Parathyroid adenoma (tissue), 2 donors: ENCODE measurements at regions not wholly inside any gene's neighbourhood (a gene's known extent, or its start where the extent isn't known, plus 50 kb on each side); places are given as distances from the start of the nearest gene placed in this dataset.

Source experiments
- H2AFZ ChIP-seq: fragments of 300-600 bp; sonication (generic); one replicate; pipeline ENCODE4 v1.7.0; 2017; ENCODE audit warnings: antibody characterized with exemption, mild to moderate bottlenecking
- H3K27ac ChIP-seq: fragments of 300-600 bp; sonication (generic); one replicate; pipeline ENCODE4 v1.7.0; 2017
- H3K27me3 ChIP-seq: fragments of 300-600 bp; sonication (generic); one replicate; pipeline ENCODE4 v1.7.0; 2017; ENCODE audit warnings: low read length; ENCODE audit not compliant: control insufficient read depth, insufficient read depth
- H3K36me3 ChIP-seq: fragments of 300-600 bp; sonication (generic); one replicate; pipeline ENCODE4 v1.7.0; 2017; ENCODE audit warnings: low read length; ENCODE audit not compliant: control insufficient read depth, insufficient read depth
- H3K4me1 ChIP-seq: fragments of 300-600 bp; sonication (generic); one replicate; pipeline ENCODE4 v1.7.0; 2017; ENCODE audit warnings: control low read depth
- H3K4me2 ChIP-seq: fragments of 300-600 bp; sonication (generic); one replicate; pipeline ENCODE4 v1.7.0; 2017; ENCODE audit warnings: low read length
- H3K4me3 ChIP-seq: fragments of 300-600 bp; sonication (generic); one replicate; pipeline ENCODE4 v1.7.0; 2017; ENCODE audit warnings: low read depth, low read length
- H3K79me2 ChIP-seq: fragments of 300-600 bp; sonication (generic); one replicate; pipeline ENCODE4 v1.7.0; 2017; ENCODE audit warnings: control low read depth
- H3K9ac ChIP-seq: fragments of 300-600 bp; sonication (generic); one replicate; pipeline ENCODE4 v1.7.0; 2017; ENCODE audit warnings: mild to moderate bottlenecking
- H3K9me3 ChIP-seq: fragments of 300-600 bp; sonication (generic); one replicate; pipeline ENCODE4 v1.7.0; 2017; ENCODE audit warnings: low read length; ENCODE audit not compliant: control insufficient read depth
- CTCF ChIP-seq: fragments of 300-600 bp; sonication (generic); IDR thresholded peaks from one replicate; pipeline ENCODE4 v1.7.0; 2017; ENCODE audit warnings: antibody characterized with exemption, mild to moderate bottlenecking
- donor health status: primary hyperparathyroidism.

- no peak overlapping the region for H3K9ac ChIP-seq
- H3K4me3 ChIP-seq: no peak overlapping the region
- no peak for TF ChIP-seq CTCF
- no peaks in the 10 kb centered on the region for H3K36me3 ChIP-seq
- H3K27me3 ChIP-seq: no peaks in the 10 kb centered on the region
- H3K79me2 ChIP-seq: no peaks in the 10 kb centered on the region
- no peak overlapping the region for H3K27ac ChIP-seq
- no peak overlapping the region for H3K4me2 ChIP-seq
- H3K9me3 ChIP-seq: no peaks in the 10 kb centered on the region
- no peaks in the 10 kb centered on the region for H3K4me1 ChIP-seq
- no peak overlapping the region for H2AFZ ChIP-seq
Observed at GRCh38 chr13:22141716-22142115, 470.8 kb downstream of the FGF9 start.

- Histone ChIP-seq H3K9ac (no peak overlapping the region), H3K36me3 (no peaks in the 10 kb centered on the region), H3K4me2 (no peak overlapping the region), H3K79me2 (no peaks in the 10 kb centered on the region), H3K27ac (no peak overlapping the region), H2AFZ (no peak overlapping the region), H3K9me3 (no peaks in the 10 kb centered on the region), H3K4me1 (no peaks in the 10 kb centered on the region), H3K4me3 (no peak overlapping the region), H3K27me3 (no peaks in the 10 kb centered on the region)
- TF ChIP-seq CTCF: no peak
Observed at GRCh38 chr13:22143671-22144070, 472.8 kb downstream of the FGF9 start.

DNA sequence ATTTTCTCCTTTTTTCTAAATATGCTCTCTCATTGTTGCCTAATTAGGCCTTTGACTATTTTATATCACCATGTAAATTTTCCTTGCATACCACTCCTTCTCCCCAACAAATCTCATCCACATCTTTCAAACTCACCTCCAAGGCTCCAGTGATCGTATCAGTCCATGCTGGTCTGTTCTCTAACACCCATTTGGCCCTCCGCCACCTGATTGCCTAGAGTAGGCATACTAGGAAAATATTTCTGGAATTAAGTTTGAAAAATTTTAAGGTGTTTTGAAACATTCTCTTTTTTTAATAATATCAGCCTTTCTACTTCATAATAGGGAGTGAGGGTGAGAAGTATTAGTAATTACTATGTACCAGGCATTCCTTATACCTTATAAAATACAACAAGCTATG, 473.9 kb downstream of the FGF9 start:
- no peak overlapping the region for H3K4me2 ChIP-seq
- H3K36me3 ChIP-seq: no peaks in the 10 kb centered on the region
- TF ChIP-seq CTCF: no peak
- H2AFZ ChIP-seq: no peak overlapping the region
- H3K79me2 ChIP-seq: no peaks in the 10 kb centered on the region
- no peaks in the 10 kb centered on the region for H3K4me1 ChIP-seq
- no peaks in the 10 kb centered on the region for H3K27me3 ChIP-seq
- H3K9me3 ChIP-seq: no peaks in the 10 kb centered on the region
- no peak overlapping the region for H3K9ac ChIP-seq
- no peak overlapping the region for H3K27ac ChIP-seq
- no peak overlapping the region for H3K4me3 ChIP-seq

GRCh38 chr13:22148187-22148586, 477.3 kb downstream of the FGF9 start:
- Histone ChIP-seq H3K4me1 (no peaks in the 10 kb centered on the region), H3K27ac (no peak overlapping the region), H3K4me2 (no peak overlapping the region), H2AFZ (no peak overlapping the region), H3K27me3 (no peaks in the 10 kb centered on the region), H3K36me3 (no peaks in the 10 kb centered on the region), H3K4me3 (no peak overlapping the region), H3K9ac (no peak overlapping the region), H3K9me3 (no peaks in the 10 kb centered on the region), H3K79me2 (no peaks in the 10 kb centered on the region)
- no peak for TF ChIP-seq CTCF

GRCh38 chr13:22152751-22153150, 481.9 kb downstream of the FGF9 start:
- TF ChIP-seq CTCF: no peak
- Histone ChIP-seq H3K4me2 (no peak overlapping the region), H2AFZ (no peak overlapping the region), H3K27ac (no peak overlapping the region), H3K27me3 (no peaks in the 10 kb centered on the region), H3K9me3 (no peaks in the 10 kb centered on the region), H3K36me3 (no peaks in the 10 kb centered on the region), H3K79me2 (no peaks in the 10 kb centered on the region), H3K9ac (no peak overlapping the region), H3K4me1 (no peaks in the 10 kb centered on the region), H3K4me3 (no peak overlapping the region)
